ENCODE measurements at regions not wholly inside any gene's neighbourhood (a gene's known extent, or its start where the extent isn't known, plus 50 kb on each side); places are given as distances from the start of the nearest gene placed in this dataset.
A peak's percentile ranks its signal among the peaks of the same experiment; 100 is the strongest.

DNA sequence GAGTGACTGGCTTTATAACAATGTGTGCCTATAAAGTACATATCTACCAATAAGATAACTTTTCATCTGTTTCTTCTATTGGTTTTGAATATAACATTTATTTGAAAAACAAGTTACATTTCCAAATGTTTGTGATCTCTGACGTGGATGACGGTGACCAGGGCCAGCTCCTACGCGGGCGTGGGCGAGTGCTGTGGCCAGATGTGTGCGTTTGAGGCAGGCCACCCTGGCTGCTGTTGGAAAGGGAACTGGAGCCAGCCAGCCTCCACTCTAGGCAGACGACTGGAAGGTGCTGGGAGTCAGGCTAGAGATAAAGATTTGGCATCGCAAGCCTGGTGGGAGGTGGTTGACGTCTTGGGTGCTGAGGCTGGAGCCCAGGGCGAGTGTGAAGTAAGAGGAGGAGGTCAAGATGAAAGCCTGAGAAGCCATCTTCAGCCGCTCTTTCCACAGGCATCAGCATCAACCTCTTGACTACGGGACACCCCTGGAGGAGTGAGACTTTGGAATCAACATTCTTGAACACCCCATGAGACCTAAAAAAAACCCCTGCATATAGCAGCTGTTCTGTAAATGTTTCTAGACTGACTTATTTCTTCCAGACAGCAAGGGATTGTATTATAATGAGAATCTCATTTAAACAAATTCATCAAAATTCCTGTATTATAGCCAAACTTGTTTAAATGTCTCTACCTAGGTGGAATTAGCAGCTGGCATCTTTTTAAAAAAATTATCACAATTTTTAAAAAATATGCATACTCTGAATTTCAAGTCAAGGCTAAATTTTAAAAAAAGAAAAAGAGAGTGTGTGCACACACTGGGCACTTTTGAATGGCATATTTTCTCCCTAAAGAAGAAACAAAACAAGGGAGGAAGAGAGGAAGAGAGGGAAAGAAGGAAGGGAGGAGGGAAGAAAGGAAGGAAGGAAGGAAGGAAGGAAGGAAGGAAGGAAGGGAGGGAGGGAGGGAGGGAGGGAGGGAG lies 112.5 kb upstream of the SLC44A3 start:
- peak overlapping the region; percentile 61 for H3K27ac ChIP-seq

DNA sequence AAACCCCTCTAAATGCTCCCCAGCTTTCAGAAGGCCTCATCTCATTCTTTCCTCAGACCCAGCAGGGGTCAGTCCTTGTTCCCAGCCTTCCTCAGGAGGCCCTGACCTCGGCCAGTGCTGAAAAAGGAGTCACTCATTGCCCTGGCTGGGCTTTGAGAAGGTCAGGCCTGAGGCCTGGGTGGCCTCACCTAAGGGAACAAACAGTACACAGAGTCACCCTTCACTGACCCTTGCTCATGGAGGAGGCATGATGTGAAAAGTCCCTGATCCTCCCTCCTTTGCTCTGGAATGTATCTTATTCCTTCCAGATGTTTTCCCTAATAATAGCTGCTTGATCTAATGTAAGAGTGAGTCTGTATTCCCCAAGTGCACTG lies 117.7 kb upstream of the SLC44A3 start:
- no peak overlapping the region for H3K27ac ChIP-seq
- TF ChIP-seq, protein P1, sequence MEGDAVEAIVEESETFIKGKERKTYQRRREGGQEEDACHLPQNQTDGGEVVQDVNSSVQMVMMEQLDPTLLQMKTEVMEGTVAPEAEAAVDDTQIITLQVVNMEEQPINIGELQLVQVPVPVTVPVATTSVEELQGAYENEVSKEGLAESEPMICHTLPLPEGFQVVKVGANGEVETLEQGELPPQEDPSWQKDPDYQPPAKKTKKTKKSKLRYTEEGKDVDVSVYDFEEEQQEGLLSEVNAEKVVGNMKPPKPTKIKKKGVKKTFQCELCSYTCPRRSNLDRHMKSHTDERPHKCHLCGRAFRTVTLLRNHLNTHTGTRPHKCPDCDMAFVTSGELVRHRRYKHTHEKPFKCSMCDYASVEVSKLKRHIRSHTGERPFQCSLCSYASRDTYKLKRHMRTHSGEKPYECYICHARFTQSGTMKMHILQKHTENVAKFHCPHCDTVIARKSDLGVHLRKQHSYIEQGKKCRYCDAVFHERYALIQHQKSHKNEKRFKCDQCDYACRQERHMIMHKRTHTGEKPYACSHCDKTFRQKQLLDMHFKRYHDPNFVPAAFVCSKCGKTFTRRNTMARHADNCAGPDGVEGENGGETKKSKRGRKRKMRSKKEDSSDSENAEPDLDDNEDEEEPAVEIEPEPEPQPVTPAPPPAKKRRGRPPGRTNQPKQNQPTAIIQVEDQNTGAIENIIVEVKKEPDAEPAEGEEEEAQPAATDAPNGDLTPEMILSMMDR (IDR thresholded peaks at IDR 0.05), result no peak
- TF ChIP-seq ZFX (IDR thresholded peaks at IDR 0.05; ENCODE audit: borderline replicate concordance), result no peak

More for the DNA sequence above, 112.5 kb upstream of the SLC44A3 start:
- no peak for TF ChIP-seq ZFX (IDR thresholded peaks at IDR 0.05; ENCODE audit: borderline replicate concordance)
- TF ChIP-seq, protein P1 (IDR thresholded peaks at IDR 0.05), result no peak

DNA sequence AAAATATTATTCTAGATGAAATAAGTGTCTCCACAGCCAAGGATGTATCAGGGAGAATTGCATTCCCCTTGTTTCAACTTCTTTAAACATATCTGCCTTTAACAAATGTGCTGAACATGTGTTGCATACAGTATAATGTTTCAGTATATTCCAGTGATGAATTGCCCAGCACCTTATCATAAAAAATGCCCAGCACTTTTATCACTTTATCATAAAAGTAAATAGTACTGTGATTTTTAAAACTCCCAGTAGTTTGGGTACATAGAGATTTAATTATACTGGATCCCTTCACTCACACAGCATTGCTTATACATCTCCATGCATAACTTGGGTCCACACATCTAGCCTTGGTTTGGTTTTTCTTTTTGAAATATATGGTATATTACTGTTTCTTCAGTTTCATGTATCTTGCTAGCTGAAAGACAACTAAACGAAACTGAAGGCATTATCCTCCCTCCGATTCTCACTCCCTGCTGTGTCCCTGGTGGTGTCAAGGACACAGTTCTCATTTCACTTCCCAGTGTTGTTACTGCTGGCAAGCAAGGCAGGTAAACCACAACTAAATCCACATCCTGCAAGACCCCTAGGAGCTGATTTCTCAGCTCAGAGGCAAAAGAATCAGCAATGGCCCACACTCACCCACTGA lies 118.2 kb upstream of the SLC44A3 start:
- no peak overlapping the region for H3K27ac ChIP-seq
- TF ChIP-seq, protein P1 (IDR thresholded peaks at IDR 0.05), result no peak
- no peak for TF ChIP-seq ZFX (IDR thresholded peaks at IDR 0.05; ENCODE audit: borderline replicate concordance)

DNA sequence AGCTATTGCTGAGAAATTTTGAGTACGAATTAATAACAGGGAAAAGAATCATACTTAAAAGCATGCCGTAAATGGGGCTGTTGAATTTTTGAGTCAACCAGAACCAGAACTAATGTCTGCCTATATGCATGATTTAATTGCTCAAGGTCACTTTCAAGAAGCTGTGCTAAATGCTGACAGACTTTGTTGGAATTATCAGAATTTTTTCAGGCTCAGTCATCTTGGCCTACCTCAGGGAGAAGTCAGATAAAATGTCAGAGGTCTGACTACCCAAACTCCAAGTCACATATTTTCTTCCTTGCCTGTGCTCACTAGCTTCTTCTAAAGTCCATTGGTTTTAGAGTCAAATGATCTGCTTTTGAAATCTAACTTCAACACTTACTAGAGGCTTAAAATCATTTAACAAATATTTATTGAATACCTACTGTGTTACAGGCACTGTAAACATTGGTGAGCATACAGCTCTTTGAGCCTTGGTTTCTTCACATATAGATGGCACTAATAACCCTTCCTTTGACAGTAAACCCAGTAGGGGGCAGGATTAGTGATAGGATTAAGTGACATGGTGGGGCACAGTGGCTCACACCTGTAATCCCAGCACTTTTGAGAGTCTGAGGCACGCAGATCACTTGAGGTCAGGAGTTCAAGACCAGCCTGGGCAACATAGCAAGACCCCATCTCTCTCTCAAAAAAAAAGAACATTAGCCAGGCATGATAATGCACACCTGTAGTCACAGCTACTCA lies 121.2 kb upstream of the SLC44A3 start:
- TF ChIP-seq, protein P1 (IDR thresholded peaks at IDR 0.05), result no peak
- TF ChIP-seq ZFX (IDR thresholded peaks at IDR 0.05; ENCODE audit: borderline replicate concordance), result no peak
- no peak overlapping the region; the same call in 1 of the 2 replicates for H3K27ac ChIP-seq

DNA sequence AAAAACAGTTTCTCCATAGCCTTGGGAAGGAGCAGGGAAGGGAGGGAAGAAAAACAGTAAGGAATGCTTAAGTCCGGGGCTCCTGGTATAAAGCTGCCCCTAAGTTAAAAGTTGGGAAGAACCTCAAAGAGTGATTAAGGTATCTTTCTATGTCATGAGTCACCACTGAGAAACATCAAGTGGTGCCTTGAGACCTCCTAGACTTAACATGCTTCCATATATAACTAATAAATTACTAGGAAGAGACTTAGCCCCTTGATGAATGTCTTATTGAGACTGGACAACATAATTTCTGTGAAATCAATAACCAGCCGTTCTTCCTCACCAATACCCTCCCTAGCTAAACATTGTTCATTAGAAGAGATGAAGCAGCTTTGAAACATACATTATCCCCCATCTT lies 121.8 kb upstream of the SLC44A3 start:
- H3K27ac ChIP-seq, result no peak overlapping the region; the same call in 1 of the 2 replicates
- TF ChIP-seq, protein P1 (IDR thresholded peaks at IDR 0.05), result no peak
- no peak for TF ChIP-seq ZFX (IDR thresholded peaks at IDR 0.05; ENCODE audit: borderline replicate concordance)

DNA sequence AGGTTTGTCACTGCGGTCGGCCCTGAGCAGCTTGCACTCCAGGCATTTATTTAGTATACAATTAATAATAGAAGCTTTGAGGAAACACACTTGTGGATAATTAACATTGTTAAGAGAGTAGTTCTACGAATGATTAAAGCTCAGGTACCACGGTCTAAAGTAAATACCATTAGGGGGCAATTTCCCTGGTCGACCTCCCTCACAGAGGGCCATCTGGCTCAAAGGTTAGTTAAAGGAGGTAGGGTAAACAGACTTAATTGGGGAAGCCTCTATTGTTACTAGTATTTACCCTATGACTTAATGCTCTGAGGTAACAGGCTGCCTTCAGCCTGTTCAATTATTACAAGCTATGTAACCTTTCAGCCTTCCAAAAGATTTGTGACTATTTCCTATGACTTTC lies 122.3 kb upstream of the SLC44A3 start:
- H3K27ac ChIP-seq, result no peak overlapping the region
- TF ChIP-seq ZFX (IDR thresholded peaks at IDR 0.05; ENCODE audit: borderline replicate concordance), result no peak
- TF ChIP-seq, protein P1 (IDR thresholded peaks at IDR 0.05), result no peak

All from 22Rv1 (cell line).